Neural cell (in vitro differentiated cells): ENCODE measurements at regions not wholly inside any gene's neighbourhood (a gene's known extent, or its start where the extent isn't known, plus 50 kb on each side); places are given as distances from the start of the nearest gene placed in this dataset.

ENCODE experiments used
- CTCF ChIP-seq: fragments of 450-650 bp; IDR thresholded peaks from 2 replicates; pipeline ENCODE4 v1.5.1; 2014; ENCODE audit warnings: antibody characterized with exemption, mild to moderate bottlenecking, moderate library complexity; ENCODE audit not compliant: poor library complexity, severe bottlenecking
- EP300 ChIP-seq: fragments of 450-650 bp; conservative IDR thresholded peaks from 2 replicates; pipeline ENCODE4 v1.6.1; 2014; ENCODE audit warnings: antibody characterized with exemption, mild to moderate bottlenecking, moderate library complexity; ENCODE audit not compliant: poor library complexity, severe bottlenecking
- EZH2 ChIP-seq: fragments of 200-600, 300-800 bp; shearing (Covaris generic), sonication (generic); IDR thresholded peaks from 2 replicates; pipeline ENCODE4 v1.6.1; 2014; ENCODE audit warnings: antibody characterized with exemption, low read length, borderline replicate concordance, mild to moderate bottlenecking; ENCODE audit not compliant: insufficient read depth, poor library complexity, severe bottlenecking
- MXI1 ChIP-seq: fragments of 450-650 bp; conservative IDR thresholded peaks from 2 replicates; pipeline ENCODE4 v1.6.1; 2014; ENCODE audit warnings: antibody characterized with exemption, mild to moderate bottlenecking; ENCODE audit not compliant: poor library complexity, severe bottlenecking
- POLR2AphosphoS5 ChIP-seq: IDR thresholded peaks from 2 replicates; pipeline ENCODE4 v1.6.1; 2012
- RAD21 ChIP-seq: fragments of 450-650 bp; conservative IDR thresholded peaks from 2 replicates; pipeline ENCODE4 v1.6.1; 2014; ENCODE audit warnings: antibody characterized with exemption, mild to moderate bottlenecking, moderate library complexity
- REST ChIP-seq: IDR thresholded peaks from 2 replicates; pipeline ENCODE4 v1.6.1; 2012; ENCODE audit warnings: borderline replicate concordance
- SMC3 ChIP-seq: fragments of 450-650 bp; conservative IDR thresholded peaks from 2 replicates; pipeline ENCODE4 v1.6.1; 2014; ENCODE audit warnings: antibody characterized with exemption, mild to moderate bottlenecking, moderate library complexity; ENCODE audit not compliant: poor library complexity
- TAF1 ChIP-seq: IDR thresholded peaks from 2 replicates; pipeline ENCODE4 v1.6.1; 2012; ENCODE audit warnings: low read depth

- TF ChIP-seq CTCF (no peak), POLR2AphosphoS5 (no peak), MXI1 (no peak), EP300 (no peak), EZH2 (no peak), TAF1 (no peak), REST (no peak), SMC3 (no peak), RAD21 (no peak)
Measured at GRCh38 chrX:125405339-125405738, 85.7 kb downstream of the TEX13C start.
